Upper lobe of right lung (tissue), 1 donor: ENCODE measurements at regions not wholly inside any gene's neighbourhood (a gene's known extent, or its start where the extent isn't known, plus 50 kb on each side); places are given as distances from the start of the nearest gene placed in this dataset.
A peak's percentile ranks its signal among the peaks of the same experiment; 100 is the strongest.

ENCODE experiments used
- ATAC-seq: fragments of 200-7000 bp; cut with Tn5 transposase; one replicate; pipeline ENCODE4 v1.9.1; 2020; ENCODE audit warnings: mild to moderate bottlenecking, moderate library complexity
- DNase-seq: peaks from one replicate; pipeline ENCODE4 v3.0.0-alpha.2; 2020
- H3K27ac ChIP-seq: fragments of 200-600 bp; one replicate; pipeline ENCODE4 v1.8.0; 2022
- H3K27me3 ChIP-seq: fragments of 200-600 bp; one replicate; pipeline ENCODE4 v1.8.0; 2022; ENCODE audit warnings: mild to moderate bottlenecking
- H3K36me3 ChIP-seq: fragments of 200-600 bp; one replicate; pipeline ENCODE4 v1.8.0; 2022
- H3K4me1 ChIP-seq: fragments of 200-600 bp; one replicate; pipeline ENCODE4 v1.8.0; 2022
- H3K4me3 ChIP-seq: fragments of 200-600 bp; one replicate; pipeline ENCODE4 v1.8.0; 2022; ENCODE audit warnings: mild to moderate bottlenecking
- H3K9me3 ChIP-seq: fragments of 200-600 bp; one replicate; pipeline ENCODE4 v1.8.0; 2022
- CTCF ChIP-seq: fragments of 200-600 bp; IDR thresholded peaks from one replicate; pipeline ENCODE4 v1.8.0; 2022; ENCODE audit warnings: antibody characterized with exemption
- intact Hi-C: fragments of 100-400 bp; cut with DNase I; formaldehyde crosslinking; loops from one replicate; pipeline ENCODE4 v1.11.0; 2022
- donor health status: DM: no; HTN: yes; CAD: no; lungs with severe emphysema.

- Histone ChIP-seq H3K36me3 (no peaks in the 10 kb centered on the region), H3K9me3 (no peaks in the 10 kb centered on the region), H3K27me3 (no peaks in the 10 kb centered on the region), H3K4me3 (no peak overlapping the region), H3K27ac (no peak overlapping the region), H3K4me1 (peaks cover 3% of the 10 kb centered on the region)
- no peak for TF ChIP-seq CTCF
- ATAC-seq: no peak
- intact Hi-C loops: no loop called here
- DNase-seq: no peak
Measured at GRCh38 chr18:22273101-22274039, 104.0 kb downstream of the GATA6 start.

GRCh38 chr18:22272242-22272641 lies 102.9 kb downstream of the GATA6 start:
- intact Hi-C loops: no loop called here
- Histone ChIP-seq H3K4me3 (no peak overlapping the region), H3K36me3 (no peaks in the 10 kb centered on the region), H3K27ac (no peak overlapping the region), H3K27me3 (no peaks in the 10 kb centered on the region), H3K4me1 (peaks cover 3% of the 10 kb centered on the region), H3K9me3 (no peaks in the 10 kb centered on the region)
- ATAC-seq (peak; percentile 74), DNase-seq (no peak)
- no peak for TF ChIP-seq CTCF

GRCh38 chr18:22271030-22271429 lies 101.6 kb downstream of the GATA6 start:
- no peak for ATAC-seq
- Histone ChIP-seq H3K27me3 (no peaks in the 10 kb centered on the region), H3K27ac (no peak overlapping the region)

GRCh38 chr18:22268641-22269128 lies 99.3 kb downstream of the GATA6 start:
- ATAC-seq (no peak), DNase-seq (no peak)
- no peaks in the 10 kb centered on the region for H3K9me3 ChIP-seq
- no peaks in the 10 kb centered on the region for H3K36me3 ChIP-seq
- no peak overlapping the region for H3K27ac ChIP-seq
- no peaks in the 10 kb centered on the region for H3K4me1 ChIP-seq
- no peak overlapping the region for H3K4me3 ChIP-seq
- intact Hi-C loops: no loop called here
- no peak for TF ChIP-seq CTCF
- no peaks in the 10 kb centered on the region for H3K27me3 ChIP-seq

More at GRCh38 chr18:22271030-22271429, 101.6 kb downstream of the GATA6 start:
- intact Hi-C loops: no loop called here
- H3K4me3 ChIP-seq: no peak overlapping the region
- no peaks in the 10 kb centered on the region for H3K4me1 ChIP-seq
- no peak for TF ChIP-seq CTCF
- H3K9me3 ChIP-seq: no peaks in the 10 kb centered on the region
- H3K36me3 ChIP-seq: no peaks in the 10 kb centered on the region
- no peak for DNase-seq

GRCh38 chr18:22267697-22268096 lies 98.3 kb downstream of the GATA6 start:
- DNase-seq (no peak), ATAC-seq (peak; percentile 63)
- H3K36me3 ChIP-seq: no peaks in the 10 kb centered on the region
- no peak overlapping the region for H3K4me3 ChIP-seq
- no peak for TF ChIP-seq CTCF
- H3K27ac ChIP-seq: no peak overlapping the region
- H3K9me3 ChIP-seq: no peaks in the 10 kb centered on the region
- no peaks in the 10 kb centered on the region for H3K27me3 ChIP-seq
- no peaks in the 10 kb centered on the region for H3K4me1 ChIP-seq
- intact Hi-C loops: no loop called here
